Prostate gland (tissue), 2 donors: ENCODE measurements at regions not wholly inside any gene's neighbourhood (a gene's known extent, or its start where the extent isn't known, plus 50 kb on each side); places are given as distances from the start of the nearest gene placed in this dataset.

Experiments
- POLR2A ChIP-seq: fragments of 450-650 bp; IDR thresholded peaks from one replicate; pipeline ENCODE4 v1.6.1; 2016; ENCODE audit warnings: antibody characterized with exemption, mild to moderate bottlenecking
- TF ChIP-seq, protein P1 (sequence below), 4 experiments: fragments of 200-600 bp in 2 of 4; fragments of 450-650 bp in 2 of 4; sonication (generic) in 2 of 4; IDR thresholded peaks; 1 replicate in 3 of 4; 2 replicates in 1 of 4; pipeline ENCODE4 v1.5.1; 2016 to 2019; ENCODE audit warnings: antibody characterized with exemption in 4 of 4, mild to moderate bottlenecking in 2 of 4, moderate library complexity in 2 of 4

DNA sequence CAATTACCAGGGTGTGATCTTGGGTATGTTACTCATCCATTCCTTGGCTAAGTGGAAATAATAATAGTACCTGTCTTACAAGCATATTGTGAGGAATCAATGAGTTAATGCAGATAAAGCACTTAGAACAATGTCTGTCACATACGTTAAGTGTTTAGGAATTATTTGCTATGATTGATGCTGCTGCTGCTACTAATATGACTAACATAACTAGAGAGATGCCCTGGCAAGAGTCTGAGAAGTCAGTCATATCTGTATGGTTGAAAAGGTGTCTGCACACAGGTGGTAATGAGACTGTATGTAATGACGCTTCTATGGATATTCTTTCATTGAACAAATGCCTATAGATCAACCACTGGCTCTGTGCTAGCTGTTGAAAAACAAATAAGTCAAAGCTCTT, 100.1 kb upstream of the PCGF5 start:
- TF ChIP-seq, protein P1, sequence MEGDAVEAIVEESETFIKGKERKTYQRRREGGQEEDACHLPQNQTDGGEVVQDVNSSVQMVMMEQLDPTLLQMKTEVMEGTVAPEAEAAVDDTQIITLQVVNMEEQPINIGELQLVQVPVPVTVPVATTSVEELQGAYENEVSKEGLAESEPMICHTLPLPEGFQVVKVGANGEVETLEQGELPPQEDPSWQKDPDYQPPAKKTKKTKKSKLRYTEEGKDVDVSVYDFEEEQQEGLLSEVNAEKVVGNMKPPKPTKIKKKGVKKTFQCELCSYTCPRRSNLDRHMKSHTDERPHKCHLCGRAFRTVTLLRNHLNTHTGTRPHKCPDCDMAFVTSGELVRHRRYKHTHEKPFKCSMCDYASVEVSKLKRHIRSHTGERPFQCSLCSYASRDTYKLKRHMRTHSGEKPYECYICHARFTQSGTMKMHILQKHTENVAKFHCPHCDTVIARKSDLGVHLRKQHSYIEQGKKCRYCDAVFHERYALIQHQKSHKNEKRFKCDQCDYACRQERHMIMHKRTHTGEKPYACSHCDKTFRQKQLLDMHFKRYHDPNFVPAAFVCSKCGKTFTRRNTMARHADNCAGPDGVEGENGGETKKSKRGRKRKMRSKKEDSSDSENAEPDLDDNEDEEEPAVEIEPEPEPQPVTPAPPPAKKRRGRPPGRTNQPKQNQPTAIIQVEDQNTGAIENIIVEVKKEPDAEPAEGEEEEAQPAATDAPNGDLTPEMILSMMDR (IDR thresholded peaks at IDR 0.05): no peak
- TF ChIP-seq POLR2A: no peak
